ENCODE measurements at regions not wholly inside any gene's neighbourhood (a gene's known extent, or its start where the extent isn't known, plus 50 kb on each side); places are given as distances from the start of the nearest gene placed in this dataset.

DNA sequence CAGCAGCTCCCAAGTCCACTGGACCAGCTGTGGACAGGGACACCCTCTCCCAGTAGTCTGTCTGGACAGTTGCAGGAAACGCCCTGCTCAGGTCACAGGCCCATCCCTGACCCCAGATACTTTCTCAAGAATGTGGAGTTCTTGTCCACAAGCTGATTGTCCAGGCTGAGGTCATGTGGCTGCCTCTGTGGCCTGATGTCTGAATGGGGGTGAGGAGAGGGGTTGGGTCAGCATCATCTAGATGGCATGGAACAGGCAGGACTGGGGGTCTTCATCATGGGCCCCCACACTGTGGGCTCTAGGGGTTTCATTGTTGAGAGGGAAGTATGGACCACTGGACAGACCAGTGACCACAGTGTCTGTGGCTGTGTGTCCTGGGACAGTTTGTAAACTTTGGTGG lies 1015.0 kb downstream of the TBC1D22A start:
- TF ChIP-seq, protein P1, sequence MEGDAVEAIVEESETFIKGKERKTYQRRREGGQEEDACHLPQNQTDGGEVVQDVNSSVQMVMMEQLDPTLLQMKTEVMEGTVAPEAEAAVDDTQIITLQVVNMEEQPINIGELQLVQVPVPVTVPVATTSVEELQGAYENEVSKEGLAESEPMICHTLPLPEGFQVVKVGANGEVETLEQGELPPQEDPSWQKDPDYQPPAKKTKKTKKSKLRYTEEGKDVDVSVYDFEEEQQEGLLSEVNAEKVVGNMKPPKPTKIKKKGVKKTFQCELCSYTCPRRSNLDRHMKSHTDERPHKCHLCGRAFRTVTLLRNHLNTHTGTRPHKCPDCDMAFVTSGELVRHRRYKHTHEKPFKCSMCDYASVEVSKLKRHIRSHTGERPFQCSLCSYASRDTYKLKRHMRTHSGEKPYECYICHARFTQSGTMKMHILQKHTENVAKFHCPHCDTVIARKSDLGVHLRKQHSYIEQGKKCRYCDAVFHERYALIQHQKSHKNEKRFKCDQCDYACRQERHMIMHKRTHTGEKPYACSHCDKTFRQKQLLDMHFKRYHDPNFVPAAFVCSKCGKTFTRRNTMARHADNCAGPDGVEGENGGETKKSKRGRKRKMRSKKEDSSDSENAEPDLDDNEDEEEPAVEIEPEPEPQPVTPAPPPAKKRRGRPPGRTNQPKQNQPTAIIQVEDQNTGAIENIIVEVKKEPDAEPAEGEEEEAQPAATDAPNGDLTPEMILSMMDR (IDR thresholded peaks at IDR 0.05), result no peak
- DNase-seq (ENCODE audit: low spot score), result no peak
- ATAC-seq (ENCODE audit: low FRiP score), result no peak

DNA sequence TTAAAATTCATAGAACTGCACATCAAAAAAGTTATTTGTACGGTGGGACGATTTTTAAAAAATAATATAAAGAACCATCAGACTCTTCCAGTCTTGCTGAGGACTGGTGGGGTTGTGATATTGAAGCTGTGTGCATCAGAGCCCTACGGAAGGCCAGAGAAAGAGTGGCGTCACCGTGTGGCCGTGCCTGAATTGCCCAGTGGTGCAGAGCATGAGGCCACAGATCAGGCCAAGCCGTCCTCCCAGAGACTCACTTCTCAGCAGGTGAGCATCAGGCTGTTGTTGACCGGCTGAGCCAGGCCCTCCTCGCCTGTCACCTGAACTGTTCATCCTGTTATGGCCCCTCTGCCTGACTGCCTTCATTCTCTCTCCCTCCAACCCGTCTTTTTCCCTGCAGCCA lies 1013.9 kb downstream of the TBC1D22A start:
- TF ChIP-seq, protein P1 (IDR thresholded peaks at IDR 0.05), result no peak
- no peak for ATAC-seq (ENCODE audit: low FRiP score)
- DNase-seq (ENCODE audit: low spot score), result no peak

DNA sequence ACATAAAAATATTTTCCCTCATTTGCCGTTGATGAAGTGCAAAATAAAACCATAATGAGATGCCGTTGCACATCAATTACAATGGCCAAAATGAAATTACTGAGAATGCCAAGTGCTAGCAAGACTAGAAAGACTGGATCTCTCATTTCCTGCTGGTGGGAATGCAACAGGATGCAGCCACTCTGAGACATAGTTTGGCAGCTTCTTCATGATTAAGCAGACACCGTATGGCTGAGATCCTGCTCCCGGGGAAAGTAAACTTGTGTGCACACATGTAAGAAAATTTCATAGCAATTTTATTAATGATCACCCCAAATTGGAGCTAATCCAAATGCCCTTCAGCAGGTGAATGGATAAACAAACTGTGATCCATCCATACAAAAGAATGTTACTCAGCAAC lies 1013.2 kb downstream of the TBC1D22A start:
- no peak for DNase-seq (ENCODE audit: low spot score)
- TF ChIP-seq, protein P1 (IDR thresholded peaks at IDR 0.05), result no peak

DNA sequence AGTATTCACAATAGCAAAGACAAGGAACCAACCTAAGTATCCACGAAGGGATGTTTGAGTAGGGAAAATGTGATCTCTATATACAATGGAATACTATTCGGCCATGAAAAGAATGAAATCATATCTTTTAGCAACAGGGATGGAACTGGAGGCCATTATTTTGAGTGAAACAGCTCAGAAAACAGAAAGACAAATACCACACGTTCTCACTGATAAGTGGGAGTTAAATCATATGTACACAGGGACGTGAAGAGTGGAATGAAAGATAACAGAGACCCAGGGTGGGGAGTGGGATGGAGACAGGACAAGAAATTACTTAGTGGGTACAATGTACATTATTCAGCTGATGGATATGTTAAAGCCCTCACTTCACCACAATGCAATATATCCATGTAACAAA lies 1012.7 kb downstream of the TBC1D22A start:
- DNase-seq (ENCODE audit: low spot score) (no peak), ATAC-seq (ENCODE audit: low FRiP score) (no peak)
- TF ChIP-seq, protein P1 (IDR thresholded peaks at IDR 0.05), result no peak

More for the DNA sequence above, 1013.2 kb downstream of the TBC1D22A start:
- ATAC-seq (ENCODE audit: low FRiP score), result no peak

DNA sequence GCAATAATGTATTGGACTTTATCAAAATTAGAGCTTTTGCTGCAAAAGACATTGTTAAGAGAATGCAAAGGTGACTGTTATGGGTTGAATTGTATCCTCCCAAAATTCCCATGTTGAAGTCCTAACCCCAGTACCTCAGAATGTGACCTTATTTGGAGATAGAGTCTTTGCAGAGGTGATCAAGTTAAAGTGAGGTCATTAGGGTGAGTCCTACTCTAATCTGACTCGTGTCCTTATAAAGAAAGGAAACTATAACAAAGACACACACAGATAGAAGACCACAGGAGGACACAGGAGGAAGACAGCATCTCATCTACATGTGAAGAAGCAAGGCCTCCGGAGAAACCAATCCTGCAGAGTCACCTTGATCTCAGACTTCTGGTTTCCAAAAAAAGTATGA lies 1011.2 kb downstream of the TBC1D22A start:
- DNase-seq (ENCODE audit: low spot score), result no peak
- no peak for ATAC-seq (ENCODE audit: low FRiP score)
- TF ChIP-seq, protein P1 (IDR thresholded peaks at IDR 0.05), result no peak

DNA sequence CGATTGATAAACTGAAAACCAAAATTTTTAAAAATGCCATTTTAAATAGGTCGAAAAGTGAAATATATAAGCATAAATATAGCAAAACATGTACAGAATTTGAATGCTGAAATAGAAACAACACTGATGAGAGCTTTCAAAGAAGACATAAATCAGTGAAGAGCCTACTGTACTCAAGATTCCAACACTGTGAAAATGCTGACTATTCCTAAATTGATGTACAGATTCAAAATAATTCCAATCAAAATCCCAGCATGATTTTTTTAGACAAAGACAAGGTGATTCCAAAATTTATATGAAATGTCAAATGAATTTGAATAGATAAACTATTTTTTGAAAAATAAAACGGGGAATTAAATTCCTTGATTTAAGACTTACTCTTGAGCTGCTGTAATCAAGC lies 1010.4 kb downstream of the TBC1D22A start:
- ATAC-seq (ENCODE audit: low FRiP score), result no peak
- no peak for DNase-seq (ENCODE audit: low spot score)
- TF ChIP-seq, protein P1 (IDR thresholded peaks at IDR 0.05), result no peak

DNA sequence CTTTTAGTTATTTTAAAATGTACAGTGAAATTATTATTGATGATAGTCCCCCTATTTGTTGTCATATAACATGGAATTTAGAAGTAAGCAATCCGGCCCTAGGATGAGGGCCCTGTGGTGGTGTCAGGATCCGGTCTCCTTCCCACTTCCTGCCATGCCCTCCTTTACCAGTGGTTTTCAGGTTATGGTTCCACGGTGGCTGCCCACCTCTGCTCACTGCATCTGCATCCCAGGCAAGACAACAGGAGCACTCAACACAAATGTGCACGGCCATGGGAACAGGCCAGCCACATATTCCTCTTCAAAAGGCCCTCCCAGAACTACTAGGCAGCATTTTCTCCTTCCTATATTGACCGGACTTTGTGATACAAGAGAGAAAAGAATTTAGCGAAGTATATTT lies 1007.2 kb downstream of the TBC1D22A start:
- TF ChIP-seq, protein P1 (IDR thresholded peaks at IDR 0.05), result no peak

More for the DNA sequence above, 1007.2 kb downstream of the TBC1D22A start:
- ATAC-seq (ENCODE audit: low FRiP score) (no peak), DNase-seq (ENCODE audit: low spot score) (no peak)

Measured in omental fat pad (tissue), 3 donors.